Astrocyte of the hippocampus (primary cell): ENCODE measurements at regions not wholly inside any gene's neighbourhood (a gene's known extent, or its start where the extent isn't known, plus 50 kb on each side); places are given as distances from the start of the nearest gene placed in this dataset.
"Not testable (repeated sequence)": the region's sequence is repeated elsewhere in the genome, so short reads cannot be mapped to it uniquely, and the experiment has no call there.

Experiments
- DNase-seq: peaks from one replicate; pipeline ENCODE4 v3.0.0; 2011; ENCODE audit warnings: low read depth, low spot score

DNA sequence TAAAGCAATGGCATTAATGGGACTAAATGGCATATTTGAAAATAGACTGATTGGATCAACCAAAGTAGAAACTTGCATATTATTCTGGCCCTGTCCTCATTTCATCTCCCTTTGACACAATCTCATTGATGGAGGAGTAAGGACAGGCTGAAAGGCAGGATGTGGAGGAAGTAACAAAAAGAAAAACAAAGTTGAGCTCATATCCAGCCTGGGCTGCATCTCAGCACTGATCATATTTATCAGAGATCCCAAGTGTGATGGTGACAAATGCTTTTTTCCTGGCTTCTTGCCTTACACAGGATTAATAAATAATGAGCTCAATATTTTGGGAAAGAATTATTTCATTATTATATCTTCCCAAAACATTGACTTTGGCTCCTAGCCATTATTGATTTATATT, 622.7 kb downstream of the CD109 start:
- no peak for DNase-seq

DNA sequence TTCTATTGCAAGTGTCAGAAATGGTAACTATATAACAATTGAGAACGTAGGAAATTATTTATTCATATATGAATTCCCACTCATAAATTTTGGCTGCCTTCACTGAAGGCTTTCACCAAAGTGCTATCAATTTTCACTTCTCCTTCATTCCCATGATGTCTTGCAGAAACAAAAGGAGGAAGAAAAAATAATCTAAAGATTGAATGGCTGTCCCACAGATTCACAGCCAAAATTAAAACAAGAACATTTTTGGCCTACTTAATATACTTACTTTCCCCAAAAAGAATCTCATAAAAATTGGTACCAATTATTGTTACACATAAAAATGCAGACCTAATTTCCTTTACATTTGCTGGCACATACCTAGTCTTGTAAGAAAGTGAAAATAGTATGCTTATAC, 616.1 kb downstream of the CD109 start:
- no peak for DNase-seq

DNA sequence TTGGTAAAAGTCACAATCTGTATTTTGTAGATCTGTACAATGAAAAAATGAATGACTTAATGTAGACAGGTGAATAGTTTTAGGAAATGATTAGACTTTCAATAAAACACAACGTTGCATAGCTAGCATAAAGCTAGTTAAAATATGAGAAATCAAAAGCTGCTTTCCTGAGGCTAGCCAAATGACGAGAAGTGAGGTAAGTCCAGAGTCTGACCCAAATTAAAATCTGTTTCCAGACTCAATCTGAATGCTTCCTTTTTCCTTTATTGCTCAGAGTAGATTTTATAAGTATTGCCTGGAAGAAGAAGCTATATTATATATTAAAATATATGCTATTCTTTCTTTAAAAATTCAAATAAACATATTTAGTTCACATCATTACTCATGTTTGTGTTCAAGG, 615.4 kb downstream of the CD109 start:
- no peak for DNase-seq

- DNase-seq = no peak
Measured at GRCh38 chr6:74289884-74290283, 593.9 kb downstream of the CD109 start.

GRCh38 chr6:74287932-74288331, 591.9 kb downstream of the CD109 start:
- DNase-seq = no peak

DNA sequence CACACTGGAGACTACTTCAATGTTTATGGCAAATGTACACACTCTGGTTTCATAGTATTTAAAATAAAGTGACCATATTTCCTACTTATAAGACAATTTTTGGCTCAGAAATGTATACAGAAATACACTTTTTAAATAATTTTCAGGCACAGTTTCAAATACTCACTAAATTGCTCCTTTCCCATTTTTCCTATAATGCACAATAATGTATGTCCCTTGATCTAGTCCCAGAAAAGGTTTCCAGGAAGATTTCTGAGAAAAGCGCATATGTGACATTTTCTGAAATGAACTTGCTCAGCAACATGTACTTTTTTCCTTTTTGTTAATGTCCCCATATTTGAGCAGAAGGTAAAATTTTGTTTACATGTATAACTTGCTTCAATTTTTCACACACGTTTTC, 591.4 kb downstream of the CD109 start:
- no peak for DNase-seq

DNA sequence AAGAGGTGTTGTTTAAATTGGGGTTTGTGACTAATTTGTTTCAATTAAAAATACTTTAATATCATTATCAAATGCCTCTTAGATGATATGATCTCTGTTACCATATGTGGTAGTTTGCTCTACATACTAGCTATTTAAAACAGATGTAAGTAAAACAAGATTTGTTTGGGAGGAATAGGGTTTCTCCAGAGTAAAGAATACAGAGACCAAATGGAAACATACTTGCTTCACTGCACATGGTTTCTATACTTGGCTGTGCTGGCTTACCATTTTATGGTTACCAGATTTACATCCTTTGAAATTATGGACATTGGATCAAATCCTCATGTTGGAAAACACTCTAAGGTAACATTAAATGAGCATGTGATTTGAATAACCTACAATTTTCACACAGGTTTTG, 588.3 kb downstream of the CD109 start:
- DNase-seq = no peak

GRCh38 chr6:74283532-74283931, 587.5 kb downstream of the CD109 start:
- no peak for DNase-seq

GRCh38 chr6:74282143-74282689, 586.2 kb downstream of the CD109 start:
- DNase-seq = no peak

DNA sequence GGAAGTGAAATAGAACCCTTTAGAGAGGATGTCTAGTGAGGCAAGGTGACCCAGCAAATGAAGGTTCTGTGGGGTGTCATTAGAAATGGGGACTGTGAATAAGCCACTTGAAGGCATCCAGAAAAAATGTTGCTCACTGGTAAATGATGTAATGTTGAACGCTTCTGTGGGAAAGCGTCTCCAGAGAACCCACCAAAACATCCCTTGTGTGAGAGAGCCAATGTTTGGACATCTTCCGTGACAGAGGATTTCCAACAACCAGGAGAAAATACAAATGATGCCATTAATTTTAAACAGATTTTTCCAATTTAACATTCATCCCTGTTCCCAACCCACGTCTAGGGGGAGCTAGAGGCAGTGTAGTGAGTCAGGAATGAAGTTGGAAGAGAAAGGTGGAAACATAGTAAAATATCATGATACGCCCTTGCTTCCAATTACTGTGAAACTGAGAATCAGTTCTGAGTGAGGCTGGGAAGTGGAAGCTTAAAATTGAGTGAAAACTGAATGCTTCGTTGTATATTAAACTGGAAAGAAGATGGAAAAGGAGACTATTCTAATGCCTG, 584.2 kb downstream of the CD109 start:
- DNase-seq = no peak

DNA sequence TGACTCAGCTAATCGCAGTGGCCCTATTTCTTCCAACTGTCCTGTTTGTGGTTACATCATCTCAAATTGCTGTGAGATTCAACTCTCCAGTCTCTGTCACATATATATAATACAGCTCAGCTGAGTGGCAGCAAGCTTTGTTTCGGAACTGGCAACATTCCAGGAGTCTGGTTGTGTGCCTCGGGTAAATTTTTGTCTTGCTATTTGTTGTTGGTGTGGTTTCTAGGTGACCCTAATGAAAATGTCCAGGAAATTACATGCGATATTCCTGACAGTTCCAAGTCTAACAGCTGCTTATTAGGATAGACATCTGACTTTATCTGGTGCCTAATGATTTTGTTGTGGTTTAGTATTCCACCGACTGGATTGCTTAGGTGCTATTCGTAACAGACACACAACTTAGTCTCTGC, 581.8 kb downstream of the CD109 start:
- DNase-seq = peak; percentile 23

- no peak for DNase-seq
Measured at GRCh38 chr6:74273541-74273940, 577.5 kb downstream of the CD109 start.

DNA sequence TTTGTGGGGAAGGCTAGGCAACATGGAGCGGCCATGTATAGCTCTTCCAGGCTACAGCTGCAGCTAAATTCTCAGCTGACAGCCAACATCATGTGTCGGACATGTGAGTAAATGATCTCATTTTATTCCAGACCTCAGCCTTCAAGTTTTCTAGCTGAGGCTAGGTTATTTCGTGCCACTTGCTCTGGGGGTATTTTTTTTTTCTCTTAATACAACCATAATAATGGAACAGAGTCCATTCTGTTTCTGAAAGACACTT, 573.5 kb downstream of the CD109 start:
- no peak for DNase-seq

DNA sequence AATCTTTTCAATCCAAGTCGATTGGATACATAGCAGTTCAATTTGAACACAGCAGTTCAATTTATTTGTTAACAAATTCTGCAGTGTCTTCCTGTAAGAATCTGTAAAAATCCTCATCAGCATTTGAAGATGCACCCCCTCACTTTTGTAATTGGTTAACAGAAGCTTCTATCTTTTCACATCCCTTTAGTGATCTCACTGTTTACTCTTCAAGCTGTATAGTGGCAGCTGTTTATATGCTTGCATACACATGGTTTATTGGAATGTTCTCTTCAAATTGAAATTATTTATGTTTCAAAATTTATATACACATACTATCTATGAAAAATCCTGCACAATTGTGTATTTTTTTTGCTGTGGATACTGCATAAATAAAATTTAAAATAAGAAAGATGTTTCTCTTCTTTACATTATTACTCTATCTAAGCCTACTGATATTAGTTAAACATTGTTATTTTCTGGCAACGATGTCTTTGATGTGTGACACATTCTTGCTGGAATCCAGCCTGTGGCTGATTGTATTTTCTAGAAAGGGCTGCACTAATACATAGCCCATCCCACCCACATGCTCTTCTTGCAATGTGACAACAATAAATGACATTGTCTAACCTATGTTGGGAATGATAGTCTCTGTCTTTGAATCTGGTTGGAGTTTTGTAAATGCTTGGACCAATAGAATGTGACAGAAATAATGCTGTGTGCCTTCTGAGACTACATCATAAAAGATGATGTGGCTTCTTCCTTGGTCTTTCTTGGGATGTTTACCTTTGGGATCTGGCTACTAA, 573.0 kb downstream of the CD109 start:
- DNase-seq = no peak

DNA sequence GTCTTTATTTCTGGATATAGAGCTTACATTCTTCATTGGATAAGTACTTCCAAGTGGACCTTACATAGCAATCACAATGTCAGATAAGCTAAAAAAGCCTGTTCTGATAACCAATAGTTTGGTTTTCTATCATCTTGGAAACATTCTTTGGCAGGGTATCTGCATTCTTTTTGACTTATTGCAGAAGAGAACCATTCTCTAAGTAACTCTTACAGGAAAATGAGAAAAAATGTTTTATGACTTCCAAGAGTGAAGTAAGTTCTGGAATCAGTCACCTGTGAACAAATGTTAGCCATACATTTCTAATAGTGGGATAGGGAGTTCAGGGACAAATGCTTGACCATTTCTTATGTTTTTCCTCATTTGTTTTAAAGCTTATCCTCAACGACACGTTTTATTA, 564.0 kb downstream of the CD109 start:
- DNase-seq = no peak

DNA sequence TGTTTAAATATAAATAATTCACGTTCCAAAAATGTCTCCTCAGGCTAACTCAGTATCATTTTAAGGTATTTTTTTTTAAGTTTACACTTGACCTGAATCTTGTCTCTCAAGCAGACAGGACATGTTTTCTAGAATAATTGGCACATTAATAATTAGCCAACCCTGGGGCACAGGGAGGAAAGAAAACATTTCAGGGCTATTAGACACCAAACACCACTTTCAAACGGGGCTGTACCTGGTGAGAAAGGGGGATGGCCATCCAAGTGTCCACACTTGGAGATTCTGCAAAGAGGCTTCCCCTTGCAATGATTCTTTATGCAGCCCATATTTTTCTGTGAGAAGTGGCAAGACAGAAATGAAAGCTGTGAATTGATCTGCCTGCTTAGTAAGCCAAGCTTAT, 560.8 kb downstream of the CD109 start:
- no peak for DNase-seq

DNA sequence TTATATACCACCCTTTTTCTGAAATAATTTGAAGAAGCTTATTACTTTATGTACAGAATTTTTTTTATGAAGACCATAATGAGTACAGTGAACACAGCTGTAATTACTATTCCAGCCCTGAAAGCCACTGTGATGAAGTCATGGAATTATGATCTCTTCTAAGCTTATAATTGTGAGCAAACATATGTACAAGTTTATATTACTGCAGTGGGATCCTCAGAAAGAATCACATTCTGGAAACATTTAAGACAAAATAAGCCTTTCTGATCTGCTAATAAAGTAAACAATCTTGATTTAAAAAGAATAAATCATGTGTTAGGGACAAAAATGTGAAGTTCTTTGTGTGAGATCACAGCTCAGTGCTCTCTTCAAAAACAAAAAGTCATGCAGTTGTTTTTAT, 560.4 kb downstream of the CD109 start:
- no peak for DNase-seq

- DNase-seq = not testable (repeated sequence)
Measured at GRCh38 chr6:74255007-74255406, 559.0 kb downstream of the CD109 start.

DNA sequence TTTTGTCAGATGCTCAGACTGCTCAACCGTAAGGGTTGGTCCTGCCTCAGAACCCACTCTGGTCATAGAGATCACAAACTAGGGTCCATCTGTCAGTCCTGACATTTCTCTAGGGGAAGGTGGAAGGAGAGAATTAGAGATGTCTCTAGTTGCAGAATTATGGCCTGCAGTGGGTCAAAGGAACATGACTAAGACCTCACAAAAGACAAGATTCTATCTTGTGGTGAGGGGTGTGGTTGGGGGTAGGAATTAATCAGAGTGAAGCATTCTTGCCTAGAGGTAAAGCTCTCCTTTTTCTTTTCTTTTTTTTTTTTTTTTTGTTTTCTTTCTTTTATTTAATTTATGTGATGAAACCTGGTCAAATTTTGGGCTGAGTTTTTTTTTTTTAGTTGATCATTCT, 558.1 kb downstream of the CD109 start:
- not testable (repeated sequence) for DNase-seq

DNA sequence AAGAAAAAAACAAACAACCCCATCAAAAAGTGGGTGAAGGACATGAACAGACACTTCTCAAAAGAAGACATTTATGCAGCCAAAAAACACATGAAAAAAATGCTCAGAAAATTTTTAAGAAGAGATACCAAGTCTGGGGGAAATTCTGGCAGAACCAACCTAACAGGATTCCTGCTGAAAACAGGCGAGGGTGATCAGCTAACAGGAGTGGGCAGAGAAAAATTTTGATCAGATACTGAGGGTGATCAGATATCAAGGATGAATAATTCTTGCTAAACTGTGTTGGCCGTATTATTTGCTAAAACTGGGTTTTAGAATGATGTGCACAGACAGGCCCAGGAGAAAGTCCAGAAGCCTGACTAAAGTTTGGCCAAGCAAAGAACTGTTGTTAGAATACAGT, 557.3 kb downstream of the CD109 start:
- DNase-seq = no peak

GRCh38 chr6:74250161-74250818, 554.3 kb downstream of the CD109 start:
- DNase-seq = no peak

DNA sequence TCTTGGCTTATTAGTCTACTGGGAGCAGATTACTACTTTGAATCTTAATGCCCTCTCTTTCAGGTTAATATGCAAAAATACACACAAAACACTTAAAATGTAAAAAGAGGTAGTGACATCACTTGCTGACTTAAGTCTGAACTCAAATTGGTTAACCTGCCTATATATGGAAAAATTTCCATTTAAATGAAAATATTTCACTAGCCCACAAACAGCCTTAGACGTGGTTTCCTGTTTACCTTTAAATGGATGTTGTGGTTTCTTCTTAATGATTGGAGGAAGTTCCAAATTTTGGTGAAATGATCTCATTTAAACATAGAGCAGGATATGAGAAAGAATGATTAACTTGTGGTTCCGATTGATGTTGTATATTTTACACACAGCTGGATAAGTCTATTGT, 553.7 kb downstream of the CD109 start:
- DNase-seq = peak; percentile 4

- no peak for DNase-seq
Measured at GRCh38 chr6:74248966-74249365, 553.0 kb downstream of the CD109 start.
